ENCODE measurements at regions not wholly inside any gene's neighbourhood (a gene's known extent, or its start where the extent isn't known, plus 50 kb on each side); places are given as distances from the start of the nearest gene placed in this dataset.

- no peak overlapping the region for H3K9ac ChIP-seq (ENCODE audit: low read length)
- no peaks in the 10 kb centered on the region for H3K9me3 ChIP-seq (ENCODE audit: control insufficient read depth, low read length)
- no peaks in the 10 kb centered on the region for H3K27me3 ChIP-seq (ENCODE audit: control insufficient read depth, insufficient read depth, low read length)
- H3K4me3 ChIP-seq (ENCODE audit: low read length): no peak overlapping the region
- peaks cover 21% of the 10 kb centered on the region for H3K4me1 ChIP-seq (ENCODE audit: control insufficient read depth, insufficient read depth, low read length)
- H3K36me3 ChIP-seq (ENCODE audit: control insufficient read depth, insufficient read depth, low read length): no peaks in the 10 kb centered on the region
Observed at GRCh38 chr3:102081572-102082289, 232.4 kb downstream of the NFKBIZ start.

- Histone ChIP-seq H3K27me3 (ENCODE audit: control insufficient read depth, insufficient read depth, low read length) (no peaks in the 10 kb centered on the region), H3K9ac (ENCODE audit: low read length) (no peak overlapping the region), H3K4me3 (ENCODE audit: low read length) (no peak overlapping the region), H3K4me1 (ENCODE audit: control insufficient read depth, insufficient read depth, low read length) (peaks cover 19% of the 10 kb centered on the region), H3K9me3 (ENCODE audit: control insufficient read depth, low read length) (no peaks in the 10 kb centered on the region), H3K36me3 (ENCODE audit: control insufficient read depth, insufficient read depth, low read length) (no peaks in the 10 kb centered on the region)
Observed at GRCh38 chr3:102083473-102083872, 234.2 kb downstream of the NFKBIZ start.

DNA sequence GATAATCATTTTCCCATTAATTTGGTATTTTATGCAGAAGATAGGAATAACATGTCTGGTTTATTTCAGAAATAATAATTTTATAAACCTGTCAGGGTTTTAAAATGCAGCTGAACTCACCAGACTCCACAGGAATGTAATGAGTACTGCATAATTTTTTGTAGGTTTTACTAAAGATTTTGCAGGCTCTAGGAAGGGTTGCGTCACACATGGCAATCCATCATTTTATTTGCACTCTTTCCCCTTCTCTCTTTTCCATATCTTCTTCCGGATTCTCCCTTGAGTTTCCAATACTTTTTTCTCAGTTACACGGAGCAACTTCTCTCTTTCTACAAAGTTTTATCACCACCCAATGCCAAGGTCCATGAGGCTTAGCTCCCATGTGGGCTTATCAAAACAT, 234.7 kb downstream of the NFKBIZ start:
- Histone ChIP-seq H3K36me3 (ENCODE audit: control insufficient read depth, insufficient read depth, low read length) (no peaks in the 10 kb centered on the region), H3K27me3 (ENCODE audit: control insufficient read depth, insufficient read depth, low read length) (no peaks in the 10 kb centered on the region), H3K9me3 (ENCODE audit: control insufficient read depth, low read length) (no peaks in the 10 kb centered on the region), H3K4me3 (ENCODE audit: low read length) (no peak overlapping the region), H3K9ac (ENCODE audit: low read length) (no peak overlapping the region), H3K4me1 (ENCODE audit: control insufficient read depth, insufficient read depth, low read length) (peaks cover 15% of the 10 kb centered on the region)

GRCh38 chr3:102084704-102085103, 235.4 kb downstream of the NFKBIZ start:
- no peaks in the 10 kb centered on the region for H3K27me3 ChIP-seq (ENCODE audit: control insufficient read depth, insufficient read depth, low read length)
- no peaks in the 10 kb centered on the region for H3K9me3 ChIP-seq (ENCODE audit: control insufficient read depth, low read length)
- peaks cover 8% of the 10 kb centered on the region for H3K4me1 ChIP-seq (ENCODE audit: control insufficient read depth, insufficient read depth, low read length)
- H3K36me3 ChIP-seq (ENCODE audit: control insufficient read depth, insufficient read depth, low read length): no peaks in the 10 kb centered on the region
- H3K4me3 ChIP-seq (ENCODE audit: low read length): no peak overlapping the region
- H3K9ac ChIP-seq (ENCODE audit: low read length): no peak overlapping the region

GRCh38 chr3:102085431-102086176, 236.3 kb downstream of the NFKBIZ start:
- H3K36me3 ChIP-seq (ENCODE audit: control insufficient read depth, insufficient read depth, low read length): no peaks in the 10 kb centered on the region
- H3K4me3 ChIP-seq (ENCODE audit: low read length): no peak overlapping the region
- H3K9ac ChIP-seq (ENCODE audit: low read length): no peak overlapping the region
- peaks cover 3% of the 10 kb centered on the region for H3K4me1 ChIP-seq (ENCODE audit: control insufficient read depth, insufficient read depth, low read length)
- H3K9me3 ChIP-seq (ENCODE audit: control insufficient read depth, low read length): no peaks in the 10 kb centered on the region
- no peaks in the 10 kb centered on the region for H3K27me3 ChIP-seq (ENCODE audit: control insufficient read depth, insufficient read depth, low read length)

- Histone ChIP-seq H3K4me1 (ENCODE audit: control insufficient read depth, insufficient read depth, low read length) (peaks cover 3% of the 10 kb centered on the region), H3K9ac (ENCODE audit: low read length) (no peak overlapping the region), H3K9me3 (ENCODE audit: control insufficient read depth, low read length) (no peaks in the 10 kb centered on the region), H3K36me3 (ENCODE audit: control insufficient read depth, insufficient read depth, low read length) (no peaks in the 10 kb centered on the region), H3K27me3 (ENCODE audit: control insufficient read depth, insufficient read depth, low read length) (no peaks in the 10 kb centered on the region), H3K4me3 (ENCODE audit: low read length) (no peak overlapping the region)
Observed at GRCh38 chr3:102087236-102087635, 237.9 kb downstream of the NFKBIZ start.

DNA sequence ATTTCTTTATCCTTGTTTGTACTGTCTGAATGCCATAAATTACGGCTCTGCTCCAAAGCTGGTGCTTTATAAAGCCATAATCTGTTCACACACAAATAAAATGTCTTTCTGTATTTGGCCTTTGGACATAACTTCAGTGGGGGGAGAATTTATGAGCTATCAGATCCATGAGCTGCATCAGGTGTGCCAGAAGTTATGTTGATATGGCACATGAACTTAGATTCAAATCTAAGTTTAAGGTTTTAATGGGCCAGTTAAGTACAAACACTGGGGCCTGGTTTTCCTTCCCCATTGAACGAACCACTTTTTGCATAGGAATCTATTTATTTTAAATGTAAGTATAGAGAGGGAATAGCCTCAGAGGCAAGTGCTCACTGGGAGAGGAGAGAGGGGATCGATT, 239.9 kb downstream of the NFKBIZ start:
- Histone ChIP-seq H3K4me3 (ENCODE audit: low read length) (no peak overlapping the region), H3K9ac (ENCODE audit: low read length) (no peak overlapping the region), H3K36me3 (ENCODE audit: control insufficient read depth, insufficient read depth, low read length) (no peaks in the 10 kb centered on the region), H3K9me3 (ENCODE audit: control insufficient read depth, low read length) (no peaks in the 10 kb centered on the region), H3K4me1 (ENCODE audit: control insufficient read depth, insufficient read depth, low read length) (no peaks in the 10 kb centered on the region), H3K27me3 (ENCODE audit: control insufficient read depth, insufficient read depth, low read length) (no peaks in the 10 kb centered on the region)

- Histone ChIP-seq H3K9me3 (ENCODE audit: control insufficient read depth, low read length) (no peaks in the 10 kb centered on the region), H3K36me3 (ENCODE audit: control insufficient read depth, insufficient read depth, low read length) (no peaks in the 10 kb centered on the region), H3K4me3 (ENCODE audit: low read length) (no peak overlapping the region), H3K9ac (ENCODE audit: low read length) (no peak overlapping the region), H3K27me3 (ENCODE audit: control insufficient read depth, insufficient read depth, low read length) (no peaks in the 10 kb centered on the region), H3K4me1 (ENCODE audit: control insufficient read depth, insufficient read depth, low read length) (no peaks in the 10 kb centered on the region)
Observed at GRCh38 chr3:102089904-102090720, 240.8 kb downstream of the NFKBIZ start.

- Histone ChIP-seq H3K9me3 (ENCODE audit: control insufficient read depth, low read length) (no peaks in the 10 kb centered on the region), H3K4me1 (ENCODE audit: control insufficient read depth, insufficient read depth, low read length) (no peaks in the 10 kb centered on the region), H3K27me3 (ENCODE audit: control insufficient read depth, insufficient read depth, low read length) (no peaks in the 10 kb centered on the region), H3K36me3 (ENCODE audit: control insufficient read depth, insufficient read depth, low read length) (no peaks in the 10 kb centered on the region), H3K4me3 (ENCODE audit: low read length) (no peak overlapping the region), H3K9ac (ENCODE audit: low read length) (no peak overlapping the region)
Observed at GRCh38 chr3:102090721-102091045, 241.4 kb downstream of the NFKBIZ start.

GRCh38 chr3:102091358-102091757, 242.0 kb downstream of the NFKBIZ start:
- Histone ChIP-seq H3K27me3 (ENCODE audit: control insufficient read depth, insufficient read depth, low read length) (no peaks in the 10 kb centered on the region), H3K9ac (ENCODE audit: low read length) (no peak overlapping the region), H3K4me1 (ENCODE audit: control insufficient read depth, insufficient read depth, low read length) (no peaks in the 10 kb centered on the region), H3K36me3 (ENCODE audit: control insufficient read depth, insufficient read depth, low read length) (no peaks in the 10 kb centered on the region), H3K9me3 (ENCODE audit: control insufficient read depth, low read length) (no peaks in the 10 kb centered on the region), H3K4me3 (ENCODE audit: low read length) (no peak overlapping the region)

DNA sequence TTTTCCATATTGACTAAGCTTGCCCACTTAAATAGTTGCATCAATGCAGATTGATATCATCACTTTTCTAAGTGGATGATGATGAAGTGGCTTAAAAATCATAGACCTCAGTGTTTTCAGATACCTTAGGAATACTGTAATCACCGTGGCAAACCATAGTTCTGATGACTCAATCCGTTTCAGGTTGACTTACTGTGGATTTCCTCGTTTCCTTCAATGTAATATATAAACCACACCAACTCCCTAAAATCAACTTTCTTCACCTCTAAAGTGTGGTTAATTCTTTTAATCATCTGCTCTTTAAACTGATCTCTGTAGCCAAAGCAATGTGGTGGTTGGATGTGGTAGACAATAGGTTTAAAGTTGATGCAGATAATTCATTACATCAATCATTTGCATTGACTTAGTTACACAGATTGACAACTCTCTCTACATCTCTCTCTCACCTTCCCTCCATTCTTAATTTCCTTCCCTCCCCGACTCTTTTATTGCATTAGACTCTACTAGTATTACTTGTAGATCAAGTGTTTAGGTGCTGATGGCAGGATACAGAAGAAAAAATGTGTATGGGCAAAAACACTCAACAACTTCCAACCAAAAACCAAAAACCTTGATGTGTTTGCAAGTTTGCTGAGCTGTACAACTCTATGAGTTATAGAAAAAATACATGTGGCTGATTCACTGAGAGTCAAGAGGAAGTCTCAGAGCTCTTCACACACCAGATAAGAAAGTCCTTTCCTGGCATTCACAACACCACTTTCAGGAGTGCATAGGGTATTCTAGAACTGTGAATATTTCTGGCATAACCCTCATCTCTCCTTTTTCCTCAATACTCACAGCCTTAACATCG, 243.5 kb downstream of the NFKBIZ start:
- no peaks in the 10 kb centered on the region for H3K4me1 ChIP-seq (ENCODE audit: control insufficient read depth, insufficient read depth, low read length)
- H3K9ac ChIP-seq (ENCODE audit: low read length): no peak overlapping the region
- no peaks in the 10 kb centered on the region for H3K27me3 ChIP-seq (ENCODE audit: control insufficient read depth, insufficient read depth, low read length)
- no peaks in the 10 kb centered on the region for H3K9me3 ChIP-seq (ENCODE audit: control insufficient read depth, low read length)
- H3K4me3 ChIP-seq (ENCODE audit: low read length): no peak overlapping the region
- no peaks in the 10 kb centered on the region for H3K36me3 ChIP-seq (ENCODE audit: control insufficient read depth, insufficient read depth, low read length)

Data from mucosa of stomach (tissue), 1 donor.